PC-9 (cell line): ENCODE measurements at regions not wholly inside any gene's neighbourhood (a gene's known extent, or its start where the extent isn't known, plus 50 kb on each side); places are given as distances from the start of the nearest gene placed in this dataset.

Experiments used
- CTCF ChIP-seq: fragments of 200-600 bp; sonication (generic); conservative IDR thresholded peaks from 2 replicates; pipeline ENCODE4 v1.6.1; 2017; ENCODE audit warnings: mixed run types, antibody characterized with exemption, mild to moderate bottlenecking, moderate library complexity
- EZH2 ChIP-seq: fragments of 200-600 bp; sonication (generic); IDR thresholded peaks from 2 replicates; pipeline ENCODE4 v1.8.0; 2017; ENCODE audit warnings: antibody characterized with exemption, low read depth

GRCh38 chr15:25137013-25137412 is 182.2 kb downstream of the SNRPN start:
- TF ChIP-seq EZH2 (no peak), CTCF (no peak)
